Thoracic aorta (tissue), 2 donors: ENCODE measurements at regions not wholly inside any gene's neighbourhood (a gene's known extent, or its start where the extent isn't known, plus 50 kb on each side); places are given as distances from the start of the nearest gene placed in this dataset.
A peak's percentile ranks its signal among the peaks of the same experiment; 100 is the strongest.
"Not testable (repeated sequence)": the region's sequence is repeated elsewhere in the genome, so short reads cannot be mapped to it uniquely, and the experiment has no call there.

Experiments used
- ATAC-seq: fragments of 150-250 bp; one replicate; pipeline ENCODE4 v1.8.0; 2017; ENCODE audit warnings: low read depth; ENCODE audit not compliant: insufficient number of reproducible peaks, low FRiP score
- DNase-seq: peaks from one replicate; pipeline ENCODE4 v3.0.0-alpha.2; 2020; ENCODE audit warnings: low spot score
- H3K27ac ChIP-seq, 2 donors: fragments of 200-600 bp; sonication (generic); 1 replicate in 1 of 2; 2 replicates in 1 of 2; pipeline ENCODE4 v1.5.1; 2016; ENCODE audit warnings: mild to moderate bottlenecking in 2 of 2, moderate library complexity in 2 of 2
- H3K27me3 ChIP-seq: fragments of 200-600 bp; sonication (generic); replicated peaks from 2 replicates; pipeline ENCODE4 v1.6.0; 2016; ENCODE audit warnings: mild to moderate bottlenecking; ENCODE audit not compliant: insufficient read depth
- H3K36me3 ChIP-seq: fragments of 200-600 bp; sonication (generic); one replicate; pipeline ENCODE4 v1.5.1; 2016
- H3K4me1 ChIP-seq, 2 donors: fragments of 200-600 bp; sonication (generic); 1 replicate in 1 of 2; 2 replicates in 1 of 2; pipeline versions ENCODE4 v1.5.1 to v1.6.0; 2016; ENCODE audit warnings: low read depth in 2 of 2, mild to moderate bottlenecking in 1 of 2; ENCODE audit not compliant: control insufficient read depth in 1 of 2
- H3K4me3 ChIP-seq: fragments of 200-600 bp; sonication (generic); 2 replicates; pipeline ENCODE4 v1.5.1; 2016; ENCODE audit warnings: mild to moderate bottlenecking
- H3K9me3 ChIP-seq: fragments of 200-600 bp; sonication (generic); 2 replicates; pipeline ENCODE4 v1.5.1; 2016
- CTCF ChIP-seq: fragments of 200-600 bp; sonication (generic); IDR thresholded peaks from one replicate; pipeline ENCODE4 v1.5.1; 2019; ENCODE audit warnings: antibody characterized with exemption

DNA sequence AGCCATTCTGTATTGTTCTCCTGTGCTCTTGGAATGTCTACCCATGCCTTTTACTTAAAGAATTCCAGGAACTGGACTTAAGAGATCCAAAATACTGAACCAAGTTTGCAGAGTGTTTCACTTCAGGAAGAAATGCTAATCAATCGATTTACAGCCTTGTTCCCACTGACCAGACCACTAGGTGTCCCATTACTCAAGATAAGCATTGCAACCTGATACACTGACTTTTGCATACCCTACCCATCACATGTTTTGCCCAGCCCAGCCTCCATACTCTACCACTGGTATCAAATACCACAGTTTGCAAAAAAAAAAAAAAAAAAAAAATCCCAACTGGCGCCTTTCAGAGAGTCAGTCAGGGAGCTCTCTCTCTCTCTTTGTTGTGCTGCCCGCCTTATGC, 550.8 kb downstream of the CDH9 start:
- no peaks in the 10 kb centered on the region for H3K27me3 ChIP-seq
- no peaks in the 10 kb centered on the region for H3K9me3 ChIP-seq
- no peak overlapping the region for H3K4me3 ChIP-seq
- H3K27ac ChIP-seq, result no peak overlapping the region
- no peak for TF ChIP-seq CTCF
- no peak for DNase-seq
- H3K36me3 ChIP-seq, result no peaks in the 10 kb centered on the region
- no peak for ATAC-seq
- no peaks in the 10 kb centered on the region for H3K4me1 ChIP-seq

GRCh38 chr5:26486631-26487030, 551.8 kb downstream of the CDH9 start:
- Histone ChIP-seq H3K27me3 (no peaks in the 10 kb centered on the region), H3K36me3 (no peaks in the 10 kb centered on the region), H3K27ac (no peak overlapping the region), H3K4me1 (no peaks in the 10 kb centered on the region), H3K4me3 (no peak overlapping the region), H3K9me3 (no peaks in the 10 kb centered on the region)
- no peak for ATAC-seq
- no peak for TF ChIP-seq CTCF
- DNase-seq, result no peak

- not testable (repeated sequence) for H3K4me1 ChIP-seq, ATAC-seq, H3K4me3 ChIP-seq, H3K27me3 ChIP-seq, DNase-seq, H3K36me3 ChIP-seq, H3K27ac ChIP-seq, H3K9me3 ChIP-seq
Observed at GRCh38 chr5:26485146-26485860, 553.1 kb downstream of the CDH9 start.

GRCh38 chr5:26482810-26483375, 555.5 kb downstream of the CDH9 start:
- no peak for DNase-seq
- H3K27ac ChIP-seq, result no peak overlapping the region
- H3K27me3 ChIP-seq, result no peaks in the 10 kb centered on the region
- ATAC-seq, result no peak
- no peaks in the 10 kb centered on the region for H3K4me1 ChIP-seq
- H3K36me3 ChIP-seq, result no peaks in the 10 kb centered on the region
- no peak for TF ChIP-seq CTCF
- peak overlapping the region; percentile 54 for H3K4me3 ChIP-seq
- no peaks in the 10 kb centered on the region for H3K9me3 ChIP-seq

GRCh38 chr5:26482076-26482809, 556.1 kb downstream of the CDH9 start:
- peak overlapping the region; percentile 54 for H3K4me3 ChIP-seq

More at GRCh38 chr5:26482076-26482809, 556.1 kb downstream of the CDH9 start:
- Histone ChIP-seq H3K27me3 (no peaks in the 10 kb centered on the region), H3K36me3 (no peaks in the 10 kb centered on the region), H3K27ac (no peak overlapping the region), H3K4me1 (no peaks in the 10 kb centered on the region), H3K9me3 (no peaks in the 10 kb centered on the region)
- no peak for TF ChIP-seq CTCF
- ATAC-seq, result no peak
- no peak for DNase-seq
